HG03571 (cell line): ENCODE measurements at regions not wholly inside any gene's neighbourhood (a gene's known extent, or its start where the extent isn't known, plus 50 kb on each side); places are given as distances from the start of the nearest gene placed in this dataset.
"Not testable (repeated sequence)": the region's sequence is repeated elsewhere in the genome, so short reads cannot be mapped to it uniquely, and the experiment has no call there.

Experiments
- ATAC-seq: cut with Tn5 transposase; IDR thresholded peaks from one replicate; pipeline ENCODE4 v1.9.1; 2021; ENCODE audit not compliant: unreplicated experiment

DNA sequence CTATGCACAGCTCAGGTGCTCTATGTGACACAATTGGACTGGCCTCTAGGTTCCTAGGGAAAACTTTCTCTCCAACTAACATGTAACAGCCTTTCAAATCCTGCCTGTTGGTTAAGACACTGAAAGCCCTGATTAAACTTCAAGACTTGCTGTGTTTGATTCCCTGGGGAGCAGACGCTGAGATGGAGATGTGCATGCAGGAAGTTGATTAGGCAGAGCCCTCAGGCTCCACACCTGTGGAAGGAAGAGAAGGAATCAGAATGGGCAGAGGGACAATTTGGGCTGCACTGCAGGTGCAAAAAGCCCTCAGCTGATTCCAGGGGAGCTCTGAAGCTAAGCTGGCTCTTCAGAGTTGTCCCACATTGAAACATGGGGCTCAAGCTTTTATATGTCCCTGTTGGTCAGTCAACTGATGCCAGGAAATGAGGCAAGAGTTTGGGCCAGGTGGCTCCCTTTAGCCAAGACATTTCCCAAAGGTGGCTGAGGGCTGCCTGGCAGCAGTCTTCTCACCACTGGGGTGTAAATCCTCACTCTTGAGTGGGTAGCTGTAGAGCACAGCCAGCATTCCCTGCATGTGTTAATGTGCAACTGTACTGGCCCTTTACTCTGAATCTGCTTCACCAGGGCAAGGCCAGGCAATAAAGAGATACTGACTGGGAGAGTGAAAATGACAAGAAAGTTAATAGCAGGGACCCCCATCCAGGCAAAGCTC is 199.5 kb upstream of the DDX18 start:
- no peak for ATAC-seq

GRCh38 chr2:117618607-117619006 is 195.9 kb upstream of the DDX18 start:
- ATAC-seq, result no peak

DNA sequence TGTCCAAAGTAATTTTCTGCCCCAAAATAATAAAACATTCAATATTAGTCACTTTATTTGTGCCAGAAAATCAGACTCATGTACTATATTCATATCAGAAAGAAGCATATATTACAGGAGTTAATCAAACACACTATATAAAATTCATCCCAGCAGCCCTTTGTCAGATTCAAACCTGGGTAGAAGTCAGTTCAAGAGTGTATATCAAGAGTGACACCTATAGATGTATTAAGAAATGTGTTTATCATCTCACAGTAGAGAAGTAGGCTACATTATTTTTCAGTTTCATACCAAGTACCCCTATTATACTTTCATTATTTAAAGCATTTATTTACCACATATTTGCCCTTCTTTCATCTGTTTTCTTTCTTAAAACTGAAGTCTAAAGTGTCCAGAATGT is 193.2 kb upstream of the DDX18 start:
- ATAC-seq, result no peak

GRCh38 chr2:117623175-117623574 is 191.3 kb upstream of the DDX18 start:
- not testable (repeated sequence) for ATAC-seq

DNA sequence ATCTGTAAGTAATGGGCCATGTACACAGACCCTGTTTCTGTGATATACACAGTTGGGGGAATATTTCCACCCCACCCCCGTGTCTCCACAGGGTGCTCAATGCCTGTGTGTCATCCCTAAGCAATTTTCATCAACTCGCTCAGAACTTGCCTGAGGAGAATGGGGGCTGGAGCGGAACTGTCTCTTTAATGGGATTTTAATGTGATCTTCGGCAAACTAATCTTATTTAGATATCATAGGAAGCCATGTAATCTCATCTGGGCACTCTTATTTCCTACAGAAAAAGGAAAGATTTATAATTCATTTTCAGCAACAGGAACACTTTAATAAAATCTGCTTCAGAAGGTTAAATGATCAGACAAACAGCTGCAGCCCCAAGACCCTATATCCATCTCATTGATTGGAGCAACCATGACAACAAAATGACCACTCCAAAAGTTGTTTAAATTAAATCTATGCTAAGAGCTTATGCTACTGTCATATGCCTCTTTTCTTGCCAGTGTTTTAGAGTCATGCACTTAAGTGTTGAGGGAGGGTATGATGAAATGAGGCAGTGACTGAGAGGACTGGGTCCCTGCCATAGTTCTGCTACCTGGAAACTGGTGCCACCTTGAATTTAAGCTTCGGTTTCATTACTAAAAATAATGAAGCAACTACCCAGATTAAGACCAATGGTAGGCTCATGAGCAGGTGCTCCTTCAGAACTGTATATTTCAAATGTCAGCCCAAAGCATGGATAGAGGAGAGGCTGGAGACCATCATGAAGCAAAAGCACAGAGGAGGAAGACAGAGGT is 183.1 kb upstream of the DDX18 start:
- ATAC-seq, result no peak

- no peak for ATAC-seq
Measured at GRCh38 chr2:117635481-117635880, 179.0 kb upstream of the DDX18 start.

- no peak for ATAC-seq
Measured at GRCh38 chr2:117639401-117639800, 175.1 kb upstream of the DDX18 start.

GRCh38 chr2:117644403-117644802 is 170.1 kb upstream of the DDX18 start:
- no peak for ATAC-seq

GRCh38 chr2:117645458-117645857 is 169.0 kb upstream of the DDX18 start:
- no peak for ATAC-seq

GRCh38 chr2:117646099-117646498 is 168.4 kb upstream of the DDX18 start:
- ATAC-seq, result no peak

DNA sequence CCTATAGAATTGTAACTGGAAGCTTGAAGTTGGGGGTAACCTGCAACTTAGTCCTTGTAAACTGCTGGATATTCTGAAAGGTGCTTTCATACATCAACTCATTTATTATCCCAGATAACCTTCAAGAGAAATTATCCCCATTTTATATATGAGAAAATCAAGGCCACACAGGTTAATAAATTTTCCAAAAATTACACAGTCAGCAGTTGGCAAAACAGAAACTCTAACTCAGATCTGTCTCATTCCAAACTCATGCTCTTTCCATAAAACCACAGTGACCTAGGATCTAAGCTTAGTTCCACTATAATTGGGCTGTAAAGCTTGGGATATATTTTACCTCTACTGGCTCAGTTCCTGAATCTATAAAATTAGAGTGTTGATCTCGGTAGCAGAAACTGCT is 167.6 kb upstream of the DDX18 start:
- no peak for ATAC-seq

DNA sequence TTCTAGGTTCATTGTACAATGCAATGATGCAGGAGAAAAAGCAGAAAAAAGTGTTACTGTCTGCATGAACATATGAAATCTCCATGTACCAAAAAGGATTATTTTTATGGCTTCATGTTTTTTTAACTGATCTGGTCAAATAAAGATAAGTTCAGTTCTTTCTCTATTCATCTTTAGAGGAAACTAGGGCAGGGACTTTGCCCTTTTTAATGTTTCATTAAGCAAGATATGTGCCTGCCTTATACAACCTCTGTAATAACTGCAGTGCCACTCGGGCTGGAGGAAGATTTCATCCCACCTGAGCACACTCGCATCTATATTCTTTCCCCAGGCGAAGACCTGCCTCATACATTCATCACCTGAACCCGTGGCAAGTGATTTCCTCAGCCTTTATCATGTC is 157.9 kb upstream of the DDX18 start:
- ATAC-seq, result no peak

GRCh38 chr2:117661619-117662018 is 152.9 kb upstream of the DDX18 start:
- no peak for ATAC-seq

- ATAC-seq, result no peak
Measured at GRCh38 chr2:117674172-117674571, 140.3 kb upstream of the DDX18 start.

DNA sequence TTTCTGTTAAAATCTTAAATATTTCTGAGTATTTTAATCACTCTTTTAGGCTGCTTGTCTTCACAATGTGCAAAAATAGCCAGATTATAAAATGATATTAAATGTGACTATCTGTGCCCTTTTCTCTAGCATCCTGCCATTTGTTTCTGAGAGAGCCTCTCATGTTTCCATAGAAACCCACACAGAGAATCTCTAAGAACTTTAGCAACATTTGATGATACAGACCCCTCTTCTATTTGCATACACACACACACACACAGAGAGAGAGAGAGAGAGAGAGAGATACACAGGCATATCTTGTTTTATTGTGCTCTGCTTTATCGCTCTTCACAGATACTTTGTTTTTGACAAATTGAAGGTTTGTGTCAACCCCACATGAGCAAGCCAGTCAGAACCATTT is 134.5 kb upstream of the DDX18 start:
- ATAC-seq, result no peak

GRCh38 chr2:117684919-117685318 is 129.6 kb upstream of the DDX18 start:
- no peak for ATAC-seq

GRCh38 chr2:117686699-117687098 is 127.8 kb upstream of the DDX18 start:
- ATAC-seq, result peak; percentile 93

GRCh38 chr2:117691595-117691994 is 122.9 kb upstream of the DDX18 start:
- no peak for ATAC-seq

- ATAC-seq, result no peak
Measured at GRCh38 chr2:117692001-117692763, 122.3 kb upstream of the DDX18 start.

DNA sequence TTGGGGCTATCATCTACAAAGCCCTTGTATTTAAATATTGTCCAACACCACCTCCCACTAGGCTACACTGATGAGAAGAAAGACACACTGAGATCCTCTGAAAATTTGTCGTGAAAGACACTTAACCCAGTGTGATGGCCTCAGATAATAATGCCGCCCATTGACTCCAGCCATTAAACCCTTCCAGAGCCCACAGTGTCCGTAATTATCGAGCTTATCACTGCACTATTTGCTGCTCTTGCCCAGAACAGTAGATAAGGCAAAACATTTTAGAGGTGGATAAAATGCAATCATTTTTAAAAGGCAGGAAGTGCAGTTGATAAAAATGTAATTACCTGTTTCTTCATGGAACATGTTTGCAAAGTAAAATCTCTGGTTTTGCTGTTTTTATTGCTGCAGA is 121.3 kb upstream of the DDX18 start:
- ATAC-seq, result no peak

DNA sequence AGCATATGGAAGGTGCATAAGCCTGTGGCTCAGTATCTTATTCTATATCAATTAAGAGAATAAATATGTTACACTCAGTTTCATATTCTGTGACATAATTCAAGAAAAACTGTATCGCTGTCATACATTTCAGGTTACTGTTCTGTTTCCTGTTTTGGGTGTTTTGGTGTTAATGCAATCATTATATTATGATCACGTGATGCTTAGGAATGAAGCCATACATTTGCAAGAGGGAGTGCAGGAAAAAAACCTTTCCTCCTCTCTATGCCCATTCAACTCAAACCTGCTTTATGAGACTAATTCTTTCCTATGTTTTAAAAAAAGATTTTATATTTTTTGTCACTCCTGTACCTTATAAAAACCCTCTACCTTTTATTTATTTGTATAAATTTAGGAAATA is 120.8 kb upstream of the DDX18 start:
- no peak for ATAC-seq

- no peak for ATAC-seq
Measured at GRCh38 chr2:117698287-117698686, 116.2 kb upstream of the DDX18 start.
